ENCODE measurements at regions not wholly inside any gene's neighbourhood (a gene's known extent, or its start where the extent isn't known, plus 50 kb on each side); places are given as distances from the start of the nearest gene placed in this dataset.

GRCh38 chr5:1701216-1701864, 98.3 kb downstream of the MRPL36 start:
- no peak for TF ChIP-seq ADNP (CRISPR knock-in tag; IDR thresholded peaks at IDR 0.05)
- TF ChIP-seq, protein P1, sequence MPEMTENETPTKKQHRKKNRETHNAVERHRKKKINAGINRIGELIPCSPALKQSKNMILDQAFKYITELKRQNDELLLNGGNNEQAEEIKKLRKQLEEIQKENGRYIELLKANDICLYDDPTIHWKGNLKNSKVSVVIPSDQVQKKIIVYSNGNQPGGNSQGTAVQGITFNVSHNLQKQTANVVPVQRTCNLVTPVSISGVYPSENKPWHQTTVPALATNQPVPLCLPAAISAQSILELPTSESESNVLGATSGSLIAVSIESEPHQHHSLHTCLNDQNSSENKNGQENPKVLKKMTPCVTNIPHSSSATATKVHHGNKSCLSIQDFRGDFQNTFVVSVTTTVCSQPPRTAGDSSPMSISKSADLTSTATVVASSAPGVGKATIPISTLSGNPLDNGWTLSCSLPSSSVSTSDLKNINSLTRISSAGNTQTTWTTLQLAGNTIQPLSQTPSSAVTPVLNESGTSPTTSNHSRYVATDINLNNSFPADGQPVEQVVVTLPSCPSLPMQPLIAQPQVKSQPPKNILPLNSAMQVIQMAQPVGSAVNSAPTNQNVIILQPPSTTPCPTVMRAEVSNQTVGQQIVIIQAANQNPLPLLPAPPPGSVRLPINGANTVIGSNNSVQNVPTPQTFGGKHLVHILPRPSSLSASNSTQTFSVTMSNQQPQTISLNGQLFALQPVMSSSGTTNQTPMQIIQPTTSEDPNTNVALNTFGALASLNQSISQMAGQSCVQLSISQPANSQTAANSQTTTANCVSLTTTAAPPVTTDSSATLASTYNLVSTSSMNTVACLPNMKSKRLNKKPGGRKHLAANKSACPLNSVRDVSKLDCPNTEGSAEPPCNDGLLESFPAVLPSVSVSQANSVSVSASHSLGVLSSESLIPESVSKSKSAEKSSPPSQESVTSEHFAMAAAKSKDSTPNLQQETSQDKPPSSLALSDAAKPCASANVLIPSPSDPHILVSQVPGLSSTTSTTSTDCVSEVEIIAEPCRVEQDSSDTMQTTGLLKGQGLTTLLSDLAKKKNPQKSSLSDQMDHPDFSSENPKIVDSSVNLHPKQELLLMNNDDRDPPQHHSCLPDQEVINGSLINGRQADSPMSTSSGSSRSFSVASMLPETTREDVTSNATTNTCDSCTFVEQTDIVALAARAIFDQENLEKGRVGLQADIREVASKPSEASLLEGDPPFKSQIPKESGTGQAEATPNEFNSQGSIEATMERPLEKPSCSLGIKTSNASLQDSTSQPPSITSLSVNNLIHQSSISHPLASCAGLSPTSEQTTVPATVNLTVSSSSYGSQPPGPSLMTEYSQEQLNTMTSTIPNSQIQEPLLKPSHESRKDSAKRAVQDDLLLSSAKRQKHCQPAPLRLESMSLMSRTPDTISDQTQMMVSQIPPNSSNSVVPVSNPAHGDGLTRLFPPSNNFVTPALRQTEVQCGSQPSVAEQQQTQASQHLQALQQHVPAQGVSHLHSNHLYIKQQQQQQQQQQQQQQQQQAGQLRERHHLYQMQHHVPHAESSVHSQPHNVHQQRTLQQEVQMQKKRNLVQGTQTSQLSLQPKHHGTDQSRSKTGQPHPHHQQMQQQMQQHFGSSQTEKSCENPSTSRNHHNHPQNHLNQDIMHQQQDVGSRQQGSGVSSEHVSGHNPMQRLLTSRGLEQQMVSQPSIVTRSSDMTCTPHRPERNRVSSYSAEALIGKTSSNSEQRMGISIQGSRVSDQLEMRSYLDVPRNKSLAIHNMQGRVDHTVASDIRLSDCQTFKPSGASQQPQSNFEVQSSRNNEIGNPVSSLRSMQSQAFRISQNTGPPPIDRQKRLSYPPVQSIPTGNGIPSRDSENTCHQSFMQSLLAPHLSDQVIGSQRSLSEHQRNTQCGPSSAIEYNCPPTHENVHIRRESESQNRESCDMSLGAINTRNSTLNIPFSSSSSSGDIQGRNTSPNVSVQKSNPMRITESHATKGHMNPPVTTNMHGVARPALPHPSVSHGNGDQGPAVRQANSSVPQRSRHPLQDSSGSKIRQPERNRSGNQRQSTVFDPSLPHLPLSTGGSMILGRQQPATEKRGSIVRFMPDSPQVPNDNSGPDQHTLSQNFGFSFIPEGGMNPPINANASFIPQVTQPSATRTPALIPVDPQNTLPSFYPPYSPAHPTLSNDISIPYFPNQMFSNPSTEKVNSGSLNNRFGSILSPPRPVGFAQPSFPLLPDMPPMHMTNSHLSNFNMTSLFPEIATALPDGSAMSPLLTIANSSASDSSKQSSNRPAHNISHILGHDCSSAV (CRISPR knock-in tag; IDR thresholded peaks at IDR 0.05; ENCODE audit: borderline replicate concordance) = no peak
- TF ChIP-seq ATF2 (CRISPR knock-in tag; IDR thresholded peaks at IDR 0.05) = no peak
- TF ChIP-seq HDAC6 (IDR thresholded peaks at IDR 0.05; ENCODE audit: low read depth, low read length) = no peak

All from HepG2 (cell line).